ES-I3 (cell line): ENCODE measurements at regions not wholly inside any gene's neighbourhood (a gene's known extent, or its start where the extent isn't known, plus 50 kb on each side); places are given as distances from the start of the nearest gene placed in this dataset.
"Not testable (repeated sequence)": the region's sequence is repeated elsewhere in the genome, so short reads cannot be mapped to it uniquely, and the experiment has no call there.

Experiments
- H3K36me3 ChIP-seq: 2 replicates; pipeline ENCODE4 v1.6.1; 2013; ENCODE audit warnings: mild to moderate bottlenecking, low read length, control low read depth, moderate library complexity; ENCODE audit not compliant: insufficient read depth
- H3K4me1 ChIP-seq: 2 replicates; pipeline ENCODE4 v1.6.1; 2013; ENCODE audit warnings: mild to moderate bottlenecking, control low read depth, low read length; ENCODE audit not compliant: insufficient read depth
- H3K9ac ChIP-seq: 2 replicates; pipeline ENCODE4 v1.6.1; 2013; ENCODE audit warnings: low read depth, mild to moderate bottlenecking, low read length, moderate library complexity
- H3K9me3 ChIP-seq: 2 replicates; pipeline ENCODE4 v1.6.1; 2013; ENCODE audit warnings: mild to moderate bottlenecking, low read length, moderate library complexity; ENCODE audit not compliant: control insufficient read depth, insufficient read depth

GRCh38 chr10:33709008-33709753 lies 374.7 kb upstream of the NRP1 start:
- no peak overlapping the region for H3K9ac ChIP-seq
- no peaks in the 10 kb centered on the region; the same call in none of the 2 replicates for H3K9me3 ChIP-seq
- H3K4me1 ChIP-seq = peaks cover 2% of the 10 kb centered on the region
- H3K36me3 ChIP-seq = no peaks in the 10 kb centered on the region

DNA sequence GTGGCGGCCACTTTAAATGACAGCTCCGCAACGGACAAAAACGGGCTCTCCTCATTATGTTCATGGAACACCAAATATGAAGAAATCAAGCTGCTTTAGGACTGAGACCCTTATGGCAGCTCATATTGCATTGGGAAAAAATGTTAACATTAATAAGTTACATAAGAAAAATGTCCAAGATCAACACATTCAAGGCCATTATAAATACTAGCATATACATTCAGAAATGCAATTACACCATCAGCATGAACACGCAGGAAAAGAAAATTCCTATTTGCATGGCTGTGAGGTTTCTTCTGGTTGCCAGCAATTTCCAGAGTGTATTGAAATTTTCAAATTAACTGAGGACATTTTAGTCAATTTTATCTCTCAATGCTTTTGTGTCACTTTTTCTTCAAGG lies 374.1 kb upstream of the NRP1 start:
- H3K36me3 ChIP-seq = no peaks in the 10 kb centered on the region
- peaks cover 8% of the 10 kb centered on the region for H3K4me1 ChIP-seq

GRCh38 chr10:33706746-33707145 lies 372.3 kb upstream of the NRP1 start:
- H3K36me3 ChIP-seq = no peaks in the 10 kb centered on the region
- H3K4me1 ChIP-seq = peaks cover 11% of the 10 kb centered on the region
- no peak overlapping the region for H3K9ac ChIP-seq
- H3K9me3 ChIP-seq = no peaks in the 10 kb centered on the region; the same call in none of the 2 replicates

More for the DNA sequence above, 374.1 kb upstream of the NRP1 start:
- Histone ChIP-seq H3K9ac (no peak overlapping the region), H3K9me3 (no peaks in the 10 kb centered on the region; the same call in none of the 2 replicates)

- Histone ChIP-seq H3K9ac (no peak overlapping the region), H3K4me1 (peaks cover 11% of the 10 kb centered on the region), H3K36me3 (no peaks in the 10 kb centered on the region), H3K9me3 (no peaks in the 10 kb centered on the region; the same call in none of the 2 replicates)
Observed at GRCh38 chr10:33706191-33706590, 371.7 kb upstream of the NRP1 start.

GRCh38 chr10:33704214-33704830 lies 369.9 kb upstream of the NRP1 start:
- H3K36me3 ChIP-seq = no peaks in the 10 kb centered on the region
- H3K9me3 ChIP-seq = peaks cover 5% of the 10 kb centered on the region
- H3K4me1 ChIP-seq = peaks cover 11% of the 10 kb centered on the region
- no peak overlapping the region for H3K9ac ChIP-seq

- Histone ChIP-seq H3K4me1 (peaks cover 11% of the 10 kb centered on the region), H3K36me3 (no peaks in the 10 kb centered on the region), H3K9me3 (peaks cover 5% of the 10 kb centered on the region), H3K9ac (no peak overlapping the region)
Observed at GRCh38 chr10:33703501-33704213, 369.2 kb upstream of the NRP1 start.

DNA sequence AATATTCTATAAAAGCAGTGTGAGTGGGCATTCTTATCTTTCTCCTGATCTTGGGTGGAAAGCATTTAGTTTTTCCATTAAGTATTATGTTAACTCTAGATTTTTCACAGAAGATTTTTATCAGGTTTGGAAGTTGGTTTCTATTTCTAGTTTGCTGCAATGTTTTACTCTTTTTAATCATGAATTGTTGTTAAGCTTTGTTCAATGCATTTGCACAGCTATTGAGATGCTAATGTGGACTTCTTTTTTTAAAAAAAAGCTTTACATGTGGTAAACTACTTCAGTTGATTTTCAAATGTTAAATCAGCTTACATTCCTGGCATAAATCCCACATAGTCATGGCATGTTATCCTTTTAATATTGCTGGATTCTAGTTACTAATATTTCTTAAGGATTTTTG lies 363.6 kb upstream of the NRP1 start:
- Histone ChIP-seq H3K9ac (no peak overlapping the region), H3K36me3 (no peaks in the 10 kb centered on the region), H3K4me1 (peaks cover 5% of the 10 kb centered on the region; the same call in 1 of the 2 replicates), H3K9me3 (peaks cover 10% of the 10 kb centered on the region)

GRCh38 chr10:33697016-33697415 lies 362.5 kb upstream of the NRP1 start:
- Histone ChIP-seq H3K9me3 (peaks cover 10% of the 10 kb centered on the region), H3K9ac (no peak overlapping the region), H3K4me1 (peaks cover 5% of the 10 kb centered on the region; the same call in 1 of the 2 replicates), H3K36me3 (no peaks in the 10 kb centered on the region)

DNA sequence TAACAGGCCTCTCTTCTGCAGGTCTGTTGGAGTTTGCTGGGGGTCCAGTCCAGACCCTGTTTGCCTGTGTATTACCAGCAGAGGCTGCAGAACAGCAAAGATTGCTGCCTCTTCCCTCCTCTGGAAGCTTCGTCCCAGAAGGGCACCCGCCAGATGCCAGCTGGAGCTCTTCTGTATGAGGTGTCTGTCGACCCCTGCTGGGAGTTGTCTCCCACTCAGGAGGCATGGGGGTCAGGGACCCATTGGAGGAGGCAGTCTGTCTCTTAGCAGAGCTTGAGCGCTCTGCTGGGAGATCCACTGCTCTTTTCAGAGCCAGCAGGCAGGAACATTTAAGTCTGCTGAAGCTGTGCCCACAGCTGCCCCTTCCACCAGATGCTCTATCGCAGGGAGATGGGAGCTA lies 361.1 kb upstream of the NRP1 start:
- Histone ChIP-seq H3K36me3 (no peaks in the 10 kb centered on the region), H3K9ac (no peak overlapping the region), H3K9me3 (peaks cover 10% of the 10 kb centered on the region), H3K4me1 (peaks cover 5% of the 10 kb centered on the region; the same call in 1 of the 2 replicates)

GRCh38 chr10:33690536-33690935 lies 356.1 kb upstream of the NRP1 start:
- not testable (repeated sequence) for H3K4me1 ChIP-seq, H3K9me3 ChIP-seq, H3K9ac ChIP-seq, H3K36me3 ChIP-seq

DNA sequence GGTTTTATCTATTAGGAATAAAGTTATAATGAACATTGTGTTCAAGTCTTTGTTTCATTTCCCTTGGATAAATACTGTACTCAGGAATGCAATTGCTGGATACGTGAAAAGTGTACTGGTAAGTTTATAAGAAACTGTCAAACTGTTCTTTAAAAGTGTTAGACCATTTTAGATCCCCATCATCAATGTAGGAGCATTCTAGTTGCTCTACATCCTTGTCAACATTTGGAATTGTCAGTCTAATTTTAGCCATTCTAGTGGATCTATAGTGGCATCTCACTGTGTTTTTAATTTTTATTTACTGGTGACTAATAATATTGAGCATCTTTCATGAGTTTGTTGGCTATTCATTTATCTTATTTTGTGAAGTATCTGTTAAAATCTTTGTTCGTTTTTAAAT lies 354.0 kb upstream of the NRP1 start:
- no peak overlapping the region for H3K9ac ChIP-seq
- H3K4me1 ChIP-seq = no peaks in the 10 kb centered on the region
- no peaks in the 10 kb centered on the region for H3K36me3 ChIP-seq
- peaks cover 4% of the 10 kb centered on the region; the same call in 1 of the 2 replicates for H3K9me3 ChIP-seq

DNA sequence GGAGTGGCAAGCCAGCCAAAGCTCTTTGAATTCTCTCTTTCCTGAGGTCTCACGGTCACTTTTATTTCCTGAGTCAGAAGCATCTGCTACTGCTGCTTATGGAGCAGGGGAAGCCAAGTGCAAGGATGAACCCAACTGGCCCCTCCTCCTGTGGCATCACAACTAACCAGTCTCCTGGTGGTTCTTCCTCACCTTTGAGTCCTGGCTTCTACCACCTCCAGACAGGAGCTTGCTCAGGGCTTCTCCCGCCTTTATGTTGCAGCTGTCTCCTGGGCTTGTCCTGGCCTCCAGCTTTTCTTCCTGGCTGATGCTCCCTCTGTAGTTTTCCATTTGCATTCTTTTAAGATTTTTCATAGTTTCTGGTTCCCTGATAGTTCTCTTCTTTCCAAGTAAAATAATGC lies 349.7 kb upstream of the NRP1 start:
- Histone ChIP-seq H3K36me3 (no peaks in the 10 kb centered on the region), H3K9ac (no peak overlapping the region), H3K9me3 (peaks cover 6% of the 10 kb centered on the region), H3K4me1 (no peaks in the 10 kb centered on the region)

- Histone ChIP-seq H3K36me3 (no peaks in the 10 kb centered on the region), H3K4me1 (no peaks in the 10 kb centered on the region), H3K9me3 (peaks cover 5% of the 10 kb centered on the region), H3K9ac (no peak overlapping the region)
Observed at GRCh38 chr10:33681595-33681994, 347.1 kb upstream of the NRP1 start.

- Histone ChIP-seq H3K9me3 (peaks cover 13% of the 10 kb centered on the region), H3K36me3 (no peaks in the 10 kb centered on the region), H3K9ac (no peak overlapping the region), H3K4me1 (no peaks in the 10 kb centered on the region)
Observed at GRCh38 chr10:33680036-33680435, 345.6 kb upstream of the NRP1 start.
